Activated naive CD4-positive, alpha-beta T cell treated with anti-CD3 and anti-CD28 coated beads for 36 hours (primary cell): ENCODE measurements at regions not wholly inside any gene's neighbourhood (a gene's known extent, or its start where the extent isn't known, plus 50 kb on each side); places are given as distances from the start of the nearest gene placed in this dataset.
A peak's percentile ranks its signal among the peaks of the same experiment; 100 is the strongest.
"Not testable (repeated sequence)": the region's sequence is repeated elsewhere in the genome, so short reads cannot be mapped to it uniquely, and the experiment has no call there.

Experiments used
- CTCF ChIA-PET: fragments of 350-600 bp; sonication (Branson Sonifier 250); formaldehyde crosslinking; loops from one replicate; lab custom pipeline; 2021; ENCODE audit warnings: antibody characterized with exemption; lab: Charles Lee
- DNase-seq: peaks from one replicate; pipeline ENCODE4 v3.0.0-alpha.2; 2020
- H3K27ac Mint-ChIP-seq: one replicate; pipeline ENCODE4 v1.8.0; 2021; ENCODE audit warnings: mild to moderate bottlenecking, mixed read lengths
- H3K27me3 Mint-ChIP-seq: one replicate; pipeline ENCODE4 v1.8.0; 2021; ENCODE audit warnings: low read depth, mixed read lengths
- H3K36me3 Mint-ChIP-seq: one replicate; pipeline ENCODE4 v1.8.0; 2021; ENCODE audit warnings: low read depth, mixed read lengths
- H3K4me1 Mint-ChIP-seq: one replicate; pipeline ENCODE4 v1.8.0; 2021; ENCODE audit warnings: low read depth, mixed read lengths
- H3K4me3 Mint-ChIP-seq: one replicate; pipeline ENCODE4 v1.8.0; 2021; ENCODE audit warnings: mild to moderate bottlenecking, moderate library complexity, mixed read lengths
- H3K9me3 Mint-ChIP-seq: one replicate; pipeline ENCODE4 v1.8.0; 2021; ENCODE audit warnings: mixed read lengths
- intact Hi-C: fragments of 100-400 bp; cut with micrococcal nuclease; formaldehyde crosslinking; loops from one replicate; pipeline ENCODE4 v1.15.1; 2023

DNA sequence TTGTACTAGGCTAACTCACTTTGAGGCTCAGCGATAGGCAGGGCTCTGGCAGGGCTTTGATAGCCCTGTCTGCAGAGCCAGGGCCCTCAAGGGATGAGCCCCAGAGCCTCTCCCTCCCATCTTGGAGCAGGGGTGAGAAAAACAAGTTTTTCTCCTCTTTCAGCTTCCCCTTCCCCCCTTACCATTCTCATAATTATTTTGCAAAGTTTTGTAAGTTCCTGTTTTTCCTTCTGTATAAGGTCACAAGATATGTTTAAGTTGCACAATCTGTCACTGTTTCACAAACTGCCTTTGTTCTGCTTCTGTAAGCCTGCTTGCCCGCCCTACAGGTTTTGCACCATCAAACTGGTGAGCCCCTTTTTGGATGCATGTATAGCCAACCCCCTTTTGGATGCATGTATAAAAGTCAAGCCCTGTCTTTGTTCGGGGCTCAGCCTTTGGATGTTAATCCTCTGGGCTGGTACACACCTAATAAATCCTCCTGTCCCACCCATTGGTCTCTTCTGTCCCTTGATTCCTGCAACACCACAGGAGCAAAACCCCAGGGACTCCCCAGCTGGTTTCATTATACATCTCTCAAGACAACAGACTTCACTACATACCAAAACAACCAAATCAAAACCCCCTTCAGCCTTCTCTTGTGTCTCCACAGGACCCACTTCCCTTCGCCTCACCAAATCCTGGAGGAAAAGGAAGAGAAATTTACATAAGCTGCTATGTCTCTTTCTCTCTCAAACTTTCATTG is 52.5 kb upstream of the RESF1 start:
- no peaks in the 10 kb centered on the region for H3K27me3 Mint-ChIP-seq
- intact Hi-C loops = loop anchor here (1.0 kb wide), 1 partner anchor 10 kb away; no protein-coding TSS in a partner anchor
- H3K4me3 Mint-ChIP-seq = no peak overlapping the region
- peaks cover 33% of the 10 kb centered on the region for H3K9me3 Mint-ChIP-seq
- CTCF ChIA-PET = interaction anchor here (1.5 to 1.8 kb wide), 2 partner anchors 11 to 17 kb away, joined by 3 read pairs; no protein-coding TSS in a partner anchor
- H3K36me3 Mint-ChIP-seq = peaks cover 24% of the 10 kb centered on the region
- H3K4me1 Mint-ChIP-seq = peaks cover 19% of the 10 kb centered on the region
- peak; percentile 48 for DNase-seq
- peak overlapping the region; percentile 59 for H3K27ac Mint-ChIP-seq

DNA sequence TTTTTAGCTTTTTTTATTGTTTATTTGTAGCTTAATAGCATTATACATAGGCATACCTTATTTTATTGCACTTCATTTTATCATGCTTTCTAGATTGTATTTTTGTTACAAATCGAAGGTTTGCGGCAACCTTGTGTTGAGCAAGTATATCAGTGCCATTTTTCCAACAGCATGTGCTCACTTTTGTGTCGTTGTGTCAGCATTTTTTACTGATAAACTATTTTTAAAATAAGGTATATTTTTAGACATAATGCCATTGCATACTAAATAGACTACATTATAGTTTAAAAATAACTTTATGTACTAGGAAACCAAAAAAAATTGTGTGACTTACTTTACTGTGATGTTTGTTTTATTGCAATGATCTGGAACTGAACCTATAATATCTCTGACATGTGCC is 56.2 kb upstream of the RESF1 start:
- H3K27me3 Mint-ChIP-seq = no peaks in the 10 kb centered on the region
- H3K36me3 Mint-ChIP-seq = peaks cover 28% of the 10 kb centered on the region
- no peak for DNase-seq
- no peak overlapping the region for H3K4me3 Mint-ChIP-seq
- H3K4me1 Mint-ChIP-seq = peaks cover 33% of the 10 kb centered on the region
- no peak overlapping the region for H3K27ac Mint-ChIP-seq
- H3K9me3 Mint-ChIP-seq = peaks cover 36% of the 10 kb centered on the region
- CTCF ChIA-PET = no interaction called here
- intact Hi-C loops = no loop called here

DNA sequence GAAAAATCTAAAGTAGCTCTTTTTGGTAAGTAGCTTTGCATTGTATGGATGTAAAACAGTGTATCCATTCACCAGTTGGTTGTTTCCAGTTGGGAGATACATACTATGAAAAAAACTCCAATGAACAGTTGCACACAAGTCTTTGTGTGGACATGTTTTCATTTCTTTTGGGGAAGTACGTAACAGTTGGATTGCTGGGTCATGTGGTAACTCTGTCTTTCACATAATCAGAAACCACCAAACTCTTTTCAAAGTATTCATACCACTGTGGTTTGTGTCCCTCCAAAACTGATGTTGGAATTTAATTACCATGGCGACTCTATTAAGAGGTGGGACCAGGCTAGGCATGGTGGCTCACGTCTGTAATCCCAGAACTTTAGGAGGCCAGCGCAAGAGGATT is 58.9 kb upstream of the RESF1 start:
- CTCF ChIA-PET = interaction anchor here (1.0 kb wide), 1 partner anchor 9 kb away, joined by 3 read pairs; no protein-coding TSS in a partner anchor
- H3K36me3 Mint-ChIP-seq = peaks cover 36% of the 10 kb centered on the region
- intact Hi-C loops = no loop called here
- H3K27ac Mint-ChIP-seq = no peak overlapping the region
- no peaks in the 10 kb centered on the region for H3K27me3 Mint-ChIP-seq
- no peak for DNase-seq
- no peak overlapping the region for H3K4me3 Mint-ChIP-seq
- peaks cover 40% of the 10 kb centered on the region for H3K4me1 Mint-ChIP-seq
- peaks cover 37% of the 10 kb centered on the region for H3K9me3 Mint-ChIP-seq

DNA sequence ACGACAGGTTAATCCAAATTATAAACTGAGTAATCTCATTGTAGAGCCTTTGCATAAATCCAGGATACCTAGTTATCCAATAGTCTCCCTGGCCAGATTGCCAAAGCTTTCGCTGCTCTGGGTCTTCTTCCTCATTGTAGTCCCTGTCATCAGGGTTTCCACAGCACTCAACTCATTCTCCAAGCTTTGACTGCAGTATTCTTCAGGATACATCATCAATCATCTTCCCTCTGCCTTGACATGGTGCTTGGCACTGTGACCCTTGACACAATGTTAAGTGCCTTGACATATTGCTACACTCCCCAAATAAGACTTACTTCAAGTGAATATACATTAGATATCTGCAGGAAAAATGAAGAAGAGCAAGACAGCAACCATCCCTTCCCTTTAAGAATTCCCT is 60.1 kb upstream of the RESF1 start:
- H3K9me3 Mint-ChIP-seq = peaks cover 45% of the 10 kb centered on the region
- CTCF ChIA-PET = interaction anchor here (1.0 kb wide), 1 partner anchor 47 kb away, joined by 3 read pairs; no protein-coding TSS in a partner anchor
- peaks cover 46% of the 10 kb centered on the region for H3K36me3 Mint-ChIP-seq
- H3K27me3 Mint-ChIP-seq = no peaks in the 10 kb centered on the region
- no peak overlapping the region for H3K4me3 Mint-ChIP-seq
- no peak for DNase-seq
- no peak overlapping the region for H3K27ac Mint-ChIP-seq
- intact Hi-C loops = loop anchor here (10.0 kb wide), 1 partner anchor 236 kb away; no protein-coding TSS in a partner anchor
- H3K4me1 Mint-ChIP-seq = peaks cover 48% of the 10 kb centered on the region

DNA sequence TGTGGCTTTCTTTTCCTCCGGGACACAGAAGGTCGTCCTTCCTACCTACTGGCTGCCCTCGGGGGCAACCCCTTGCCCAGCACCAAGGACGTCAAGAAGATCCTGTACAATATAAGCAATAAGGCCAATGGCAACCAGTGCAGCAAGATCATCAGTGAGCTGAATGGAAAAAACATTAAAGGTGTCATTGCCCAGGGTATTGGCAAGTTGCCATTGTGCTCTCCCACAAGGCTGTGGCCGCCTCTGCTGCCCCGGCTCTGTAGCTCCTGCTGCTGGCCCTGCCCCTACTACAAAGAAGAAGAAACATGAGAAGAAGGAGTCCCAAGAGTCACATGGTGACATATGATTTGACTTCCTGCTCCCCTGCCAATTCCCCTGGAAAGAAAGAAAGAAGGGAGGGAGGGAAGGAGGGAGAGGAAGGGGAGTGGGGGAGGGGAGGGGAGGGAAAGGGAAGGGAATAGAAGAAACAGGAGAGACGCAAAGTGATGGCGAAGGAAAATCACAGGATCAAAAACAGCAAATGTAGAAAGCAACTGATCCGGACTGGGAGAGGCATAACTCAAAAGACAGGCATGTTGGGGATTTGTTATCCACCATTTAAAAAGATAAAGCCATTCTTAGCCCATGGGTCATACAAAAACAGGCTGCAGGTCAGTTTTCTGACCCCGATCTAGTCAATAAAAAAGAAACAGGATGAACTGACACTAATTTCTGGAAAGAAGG is 61.3 kb upstream of the RESF1 start:
- Mint-ChIP-seq H3K27ac (peak overlapping the region; percentile 99), H3K4me3 (peak overlapping the region; percentile 4)
- CTCF ChIA-PET = interaction anchor here (0.9 kb wide), 1 partner anchor 11 kb away, joined by 4 read pairs; no protein-coding TSS in a partner anchor

DNA sequence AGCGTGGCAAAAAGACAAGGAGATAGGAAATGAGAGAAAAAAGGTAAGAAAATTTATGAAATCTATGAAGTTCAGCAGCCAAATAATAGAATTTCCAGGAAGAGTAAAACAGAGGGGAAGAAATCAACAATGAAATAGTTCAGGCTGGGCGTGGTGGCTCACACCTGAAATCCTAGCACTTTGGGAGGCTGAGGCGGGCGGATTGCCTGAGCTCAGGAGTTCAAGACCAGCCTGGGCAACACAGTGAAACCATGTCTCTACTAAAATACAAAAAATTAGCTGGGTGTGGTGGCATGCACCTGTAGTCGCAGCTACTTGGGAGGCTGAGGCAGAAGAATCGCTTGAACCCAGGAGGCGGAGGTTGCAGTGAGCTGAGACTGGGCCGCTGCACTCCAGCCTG is 62.1 kb upstream of the RESF1 start:
- peak overlapping the region; percentile 99 for H3K27ac Mint-ChIP-seq
- peaks cover 59% of the 10 kb centered on the region for H3K36me3 Mint-ChIP-seq

More for the DNA sequence above, 61.3 kb upstream of the RESF1 start:
- DNase-seq = no peak
- intact Hi-C loops = loop anchor here (2.0 to 10.0 kb wide), 3 partner anchors 215 to 577 kb away; no protein-coding TSS in a partner anchor
- Mint-ChIP-seq H3K36me3 (peaks cover 54% of the 10 kb centered on the region), H3K4me1 (peaks cover 53% of the 10 kb centered on the region), H3K27me3 (no peaks in the 10 kb centered on the region), H3K9me3 (peaks cover 51% of the 10 kb centered on the region)

DNA sequence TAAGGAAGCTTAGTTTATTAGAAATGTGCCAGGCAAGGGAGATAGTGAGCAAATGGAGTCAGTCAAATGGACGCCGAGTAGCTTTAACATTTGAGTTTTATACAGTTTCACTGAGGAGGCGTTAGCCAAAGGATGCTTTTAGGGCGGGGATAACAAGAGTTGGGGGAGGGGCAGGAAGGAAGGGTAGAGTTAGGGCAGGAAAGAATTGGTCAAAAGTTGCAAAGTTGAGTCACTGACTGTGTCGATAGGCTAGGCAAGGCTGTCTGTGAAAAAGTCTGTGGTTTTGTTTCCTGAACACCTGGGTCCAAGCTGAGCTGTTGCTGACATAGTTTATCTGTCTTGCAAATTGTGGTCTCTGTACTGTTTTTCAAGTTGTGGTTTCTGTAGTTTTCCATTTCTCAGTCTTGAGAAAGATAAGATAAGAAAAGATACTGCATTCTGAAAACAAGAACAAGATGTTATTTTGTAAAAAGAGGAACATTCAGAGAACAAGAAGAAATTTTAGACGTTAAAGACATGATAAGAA is 62.6 kb upstream of the RESF1 start:
- Mint-ChIP-seq H3K4me1 (peaks cover 58% of the 10 kb centered on the region), H3K36me3 (peaks cover 60% of the 10 kb centered on the region), H3K9me3 (peaks cover 57% of the 10 kb centered on the region), H3K27me3 (no peaks in the 10 kb centered on the region), H3K4me3 (peak overlapping the region; percentile 55), H3K27ac (peak overlapping the region; percentile 99)
- peak; percentile 96 for DNase-seq
- CTCF ChIA-PET = interaction anchor here (0.7 to 1.4 kb wide), 6 partner anchors 11 to 205 kb away, joined by 3 to 5 read pairs (median 3); no protein-coding TSS in a partner anchor
- intact Hi-C loops = loop anchor here (1.0 to 10.0 kb wide), 17 partner anchors 11 to 576 kb away; partner anchors contain the start of genes AMN1, BICD1, ETFBKMT and RESF1

More for the DNA sequence above, 62.1 kb upstream of the RESF1 start:
- peaks cover 57% of the 10 kb centered on the region for H3K4me1 Mint-ChIP-seq
- not testable (repeated sequence) for H3K27me3 Mint-ChIP-seq, DNase-seq
- H3K4me3 Mint-ChIP-seq = peak overlapping the region; percentile 55
- CTCF ChIA-PET = interaction anchor here (0.9 to 1.0 kb wide), 2 partner anchors 12 to 18 kb away, joined by 3 to 4 read pairs; no protein-coding TSS in a partner anchor
- H3K9me3 Mint-ChIP-seq = peaks cover 56% of the 10 kb centered on the region
- intact Hi-C loops = loop anchor here (2.0 to 10.0 kb wide), 3 partner anchors 214 to 576 kb away; no protein-coding TSS in a partner anchor

DNA sequence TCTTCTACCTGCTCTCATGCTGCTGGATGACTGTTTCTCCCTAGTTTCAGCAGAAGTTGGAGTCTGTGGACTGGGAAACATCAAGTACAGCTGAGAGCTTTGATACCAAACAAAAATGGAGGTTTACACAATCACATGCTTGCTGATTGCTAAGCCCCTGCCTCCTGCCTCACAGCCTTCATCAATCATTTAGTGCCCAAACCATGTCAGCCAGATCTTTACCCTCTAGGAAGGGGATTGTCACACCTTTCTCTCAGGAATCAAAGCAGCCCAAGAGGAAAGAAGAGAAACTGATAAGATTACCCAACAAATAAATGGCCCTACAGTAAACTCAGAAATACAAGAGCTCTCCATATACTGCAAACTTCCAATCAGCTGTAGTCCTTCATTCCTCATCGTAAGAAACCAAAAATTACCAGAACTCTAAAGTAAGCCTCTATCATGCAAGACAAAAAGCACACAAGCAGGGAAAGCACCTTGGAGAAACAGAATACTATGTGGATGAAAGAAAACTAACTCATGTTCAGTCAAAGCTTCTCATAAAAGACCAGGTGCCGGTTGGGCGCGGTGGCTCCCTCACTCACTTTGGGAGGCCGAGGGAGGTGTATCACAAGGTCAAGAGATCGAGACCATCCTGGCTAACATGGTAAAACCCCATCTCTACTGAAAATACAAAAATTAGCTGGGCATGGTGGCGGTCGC is 63.6 kb upstream of the RESF1 start:
- Mint-ChIP-seq H3K36me3 (peaks cover 64% of the 10 kb centered on the region), H3K9me3 (peaks cover 53% of the 10 kb centered on the region), H3K27me3 (no peaks in the 10 kb centered on the region), H3K4me1 (peaks cover 66% of the 10 kb centered on the region), H3K4me3 (peak overlapping the region; percentile 25), H3K27ac (peak overlapping the region; percentile 99)
- peak; percentile 50 for DNase-seq
- intact Hi-C loops = loop anchor here (1.0 to 10.0 kb wide), 17 partner anchors 12 to 575 kb away; partner anchors contain the start of genes AMN1, BICD1, ETFBKMT and RESF1
- CTCF ChIA-PET = interaction anchor here (0.7 to 1.4 kb wide), 8 partner anchors 12 to 242 kb away, joined by 3 to 5 read pairs (median 3); no protein-coding TSS in a partner anchor

DNA sequence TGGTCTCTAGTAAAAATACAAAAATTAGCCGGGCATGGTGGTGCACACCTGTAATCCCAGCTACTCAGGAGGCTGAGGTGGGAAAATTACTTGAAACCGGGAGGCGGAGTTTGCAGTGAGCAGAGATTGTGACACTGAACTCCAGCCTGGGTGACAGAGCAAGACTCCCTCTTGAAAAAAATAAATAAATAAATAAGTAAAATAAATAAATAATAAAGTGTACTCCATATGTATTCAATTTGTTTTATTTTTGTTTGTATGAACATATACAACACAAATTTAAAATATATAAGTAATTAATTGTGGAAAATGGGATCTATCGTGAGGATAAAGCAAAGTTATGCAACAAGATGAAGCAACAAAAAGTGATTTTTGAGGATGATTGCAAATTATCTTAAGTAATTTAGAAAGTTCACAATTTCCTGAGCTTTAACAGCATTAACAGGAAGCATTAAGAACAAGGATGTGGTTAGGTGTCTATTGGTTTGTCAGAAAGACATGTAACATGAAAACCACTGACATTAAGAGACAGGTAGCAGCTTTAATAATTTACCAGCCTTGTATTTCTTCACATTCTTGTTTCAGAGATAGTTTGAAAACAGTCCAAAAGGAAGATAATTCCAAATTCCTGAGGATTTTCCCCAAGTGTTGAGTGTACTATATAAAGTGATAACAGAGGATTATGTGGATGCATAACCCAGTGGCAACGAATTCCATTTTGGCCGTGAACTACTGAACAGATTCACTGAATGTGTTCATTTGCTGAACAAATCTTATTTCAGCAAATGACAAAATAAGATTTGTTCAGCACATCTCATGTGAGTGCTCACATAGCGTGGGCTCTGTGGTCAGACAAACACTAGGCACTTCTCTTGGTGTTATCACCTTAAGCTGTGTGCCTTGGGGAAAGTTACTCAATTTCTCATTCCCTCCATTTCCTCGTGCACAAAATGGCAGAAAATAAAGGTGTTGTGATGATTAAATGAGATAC is 68.6 kb upstream of the RESF1 start:
- H3K4me1 Mint-ChIP-seq = peaks cover 54% of the 10 kb centered on the region
- H3K27me3 Mint-ChIP-seq = no peaks in the 10 kb centered on the region
- no peak for DNase-seq
- H3K4me3 Mint-ChIP-seq = peak overlapping the region; percentile 18
- H3K9me3 Mint-ChIP-seq = peaks cover 57% of the 10 kb centered on the region
- H3K36me3 Mint-ChIP-seq = peaks cover 70% of the 10 kb centered on the region
- H3K27ac Mint-ChIP-seq = peak overlapping the region; percentile 90
- CTCF ChIA-PET = interaction anchor here (1.1 to 1.4 kb wide), 3 partner anchors 9 to 209 kb away, joined by 3 to 7 read pairs (median 4); no protein-coding TSS in a partner anchor
- intact Hi-C loops = loop anchor here (1.0 to 10.0 kb wide), 3 partner anchors 15 to 244 kb away; no protein-coding TSS in a partner anchor

DNA sequence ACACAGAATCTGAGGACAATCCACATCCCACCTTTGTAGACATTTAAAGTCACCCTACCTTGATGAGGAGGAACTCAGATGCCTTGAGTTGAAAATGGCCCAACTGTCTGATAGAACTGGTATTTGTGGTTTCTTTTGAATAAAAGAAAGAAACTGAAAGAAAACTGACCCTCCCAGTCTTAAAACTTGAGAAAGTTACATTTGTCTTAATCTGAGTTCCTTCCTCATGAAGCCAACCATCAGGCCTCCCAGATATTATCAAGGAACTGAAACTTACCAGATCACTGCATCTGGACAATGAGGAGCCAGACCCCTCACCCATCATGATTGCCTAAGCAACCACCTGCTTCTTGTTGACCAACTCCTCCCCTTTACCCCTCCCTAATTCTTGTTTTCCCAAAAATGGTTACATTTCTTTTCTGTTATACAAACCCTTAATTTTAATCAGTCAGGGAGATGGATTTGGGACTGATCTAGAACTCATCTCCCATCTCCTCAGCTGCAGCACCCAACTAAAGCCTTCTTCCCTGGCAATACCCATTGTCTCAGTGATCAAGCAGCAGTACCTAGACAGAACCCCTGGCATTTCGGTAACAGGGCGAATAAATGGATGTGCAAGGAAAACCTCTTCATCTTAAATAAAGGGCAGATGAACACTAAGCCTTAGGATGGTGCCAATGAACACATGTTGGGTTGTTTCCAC is 72.0 kb upstream of the RESF1 start:
- Mint-ChIP-seq H3K27ac (peak overlapping the region; percentile 68), H3K4me3 (no peak overlapping the region), H3K36me3 (peaks cover 50% of the 10 kb centered on the region), H3K4me1 (peaks cover 37% of the 10 kb centered on the region), H3K9me3 (peaks cover 55% of the 10 kb centered on the region), H3K27me3 (no peaks in the 10 kb centered on the region)
- intact Hi-C loops = no loop called here
- no peak for DNase-seq
- CTCF ChIA-PET = no interaction called here
